Psoas muscle (tissue), 7 donors: ENCODE measurements at regions not wholly inside any gene's neighbourhood (a gene's known extent, or its start where the extent isn't known, plus 50 kb on each side); places are given as distances from the start of the nearest gene placed in this dataset.

Experiments
- ATAC-seq, 4 donors: fragments of 200-7000 bp; cut with Tn5 transposase; one replicate each; pipeline ENCODE4 v1.9.1; 2020; ENCODE audit warnings: moderate library complexity in 3 of 4, mild to moderate bottlenecking in 2 of 4
- DNase-seq, 2 donors: peaks; one replicate each; pipeline ENCODE4 v3.0.0-alpha.2; 2020
- H3K27ac ChIP-seq: fragments of 200-600 bp; one replicate; pipeline ENCODE4 v1.8.0; 2022
- H3K27me3 ChIP-seq, 3 donors: fragments of 200-600 bp in 1 of 3; one replicate each; pipeline versions ENCODE4 v1.6.1 to v1.8.0; 2013 to 2022; ENCODE audit warnings: low read length in 2 of 3, mild to moderate bottlenecking in 2 of 3, moderate library complexity in 1 of 3; ENCODE audit not compliant: insufficient read depth in 3 of 3
- H3K36me3 ChIP-seq, 2 donors: fragments of 200-600 bp in 1 of 2; one replicate each; pipeline versions ENCODE4 v1.6.1 to v1.8.0; 2013 to 2022; ENCODE audit warnings: low read depth in 1 of 2, mild to moderate bottlenecking in 1 of 2, moderate library complexity in 1 of 2; ENCODE audit not compliant: insufficient read depth in 1 of 2
- H3K4me1 ChIP-seq: fragments of 200-600 bp; one replicate; pipeline ENCODE4 v1.8.0; 2022
- H3K4me3 ChIP-seq: fragments of 200-600 bp; one replicate; pipeline ENCODE4 v1.8.0; 2022; ENCODE audit warnings: mild to moderate bottlenecking
- H3K9me3 ChIP-seq: fragments of 200-600 bp; one replicate; pipeline ENCODE4 v1.8.0; 2022
- CTCF ChIP-seq: fragments of 200-600 bp; IDR thresholded peaks from one replicate; pipeline ENCODE4 v1.8.0; 2022; ENCODE audit warnings: antibody characterized with exemption
- WGBS, 3 donors: extraction: QIAGEN DNeasy Blood & Tissue Kit; methylation state at CpG; one replicate each; pipeline versions ENCODE4 v1.1.6 to v1.1.7; 2013; 5-methylcytosine and 5-hydroxymethylcytosine counted together
- intact Hi-C, 2 donors: fragments of 100-400 bp; cut with DNase I; formaldehyde crosslinking; loops; one replicate each; pipeline versions ENCODE4 v1.11.0 to v1.14.2; 2022
- donor health status: healthy with polysubstance abuse.
- donor health status: DM: no; HTN: no; CAD: no; lungs with moderate emphysema.
- donor health status: Bipolar disorder and iron deficiency.
- donor health status: healthy.
- donor health status: DM: yes; HTN: yes; CAD: no.
- donor health status: DM: no; HTN: no; CAD: no.
- donor health status: DM: yes; HTN: yes; CAD: no.

- no peaks in the 10 kb centered on the region for H3K4me1 ChIP-seq
- no peak for DNase-seq
- 58 to 66% (median 65%) methylated on average over 2 of the region's 2 CpGs for whole genome bisulfite sequencing, 3 donors
- no peak for ATAC-seq
- H3K27me3 ChIP-seq: peaks cover 0 to 3% (median 0%) of the 10 kb centered on the region in 3 donors
- no peak for TF ChIP-seq CTCF
- H3K27ac ChIP-seq: no peak overlapping the region
- no peaks in the 10 kb centered on the region for H3K36me3 ChIP-seq
- intact Hi-C loops: no loop called here
- no peaks in the 10 kb centered on the region for H3K9me3 ChIP-seq
- H3K4me3 ChIP-seq: no peak overlapping the region
Observed at GRCh38 chr17:72579990-72580320, 459.1 kb downstream of the SOX9 start.

- no peaks in the 10 kb centered on the region for H3K36me3 ChIP-seq
- H3K27ac ChIP-seq: no peak overlapping the region
- intact Hi-C loops: no loop called here
- WGBS, 3 donors: 36 to 52% (median 40%) methylated on average over 11 of the region's 11 CpGs
- H3K27me3 ChIP-seq: no peaks in the 10 kb centered on the region
- DNase-seq: no peak
- ATAC-seq: no peak
- H3K4me3 ChIP-seq: no peak overlapping the region
- H3K4me1 ChIP-seq: no peaks in the 10 kb centered on the region
- TF ChIP-seq CTCF: no peak
- H3K9me3 ChIP-seq: no peaks in the 10 kb centered on the region
Observed at GRCh38 chr17:72580321-72581127, 459.7 kb downstream of the SOX9 start.

- ATAC-seq: no peak
- Histone ChIP-seq H3K27ac (no peak overlapping the region), H3K4me3 (no peak overlapping the region), H3K27me3 (peaks cover 0 to 33% (median 9%) of the 10 kb centered on the region in 3 donors), H3K9me3 (no peaks in the 10 kb centered on the region), H3K4me1 (peaks cover 7% of the 10 kb centered on the region), H3K36me3 (no peaks in the 10 kb centered on the region)
- no peak for TF ChIP-seq CTCF
- WGBS, 3 donors: 83 to 84% (median 83%) methylated on average over 7 of the region's 7 CpGs
- intact Hi-C loops: no loop called here
- no peak for DNase-seq
Observed at GRCh38 chr17:72587156-72587555, 466.3 kb downstream of the SOX9 start.

- intact Hi-C loops: no loop called here
- no peak for ATAC-seq
- H3K27ac ChIP-seq: no peak overlapping the region
- no peaks in the 10 kb centered on the region for H3K9me3 ChIP-seq
- H3K27me3 ChIP-seq: peaks cover 0 to 41% (median 11%) of the 10 kb centered on the region in 3 donors
- peaks cover 11% of the 10 kb centered on the region for H3K4me1 ChIP-seq
- H3K36me3 ChIP-seq: no peaks in the 10 kb centered on the region
- no peak for DNase-seq
- no peak overlapping the region for H3K4me3 ChIP-seq
- no peak for TF ChIP-seq CTCF
- 48 to 57% (median 50%) methylated on average over 11 of the region's 11 CpGs for WGBS, 3 donors
Observed at GRCh38 chr17:72587773-72588511, 467.1 kb downstream of the SOX9 start.
